Endothelial cell (in vitro differentiated cells): ENCODE measurements at regions not wholly inside any gene's neighbourhood (a gene's known extent, or its start where the extent isn't known, plus 50 kb on each side); places are given as distances from the start of the nearest gene placed in this dataset.
"Not testable (repeated sequence)": the region's sequence is repeated elsewhere in the genome, so short reads cannot be mapped to it uniquely, and the experiment has no call there.

ENCODE experiments used
- DNase-seq: peaks from one replicate; pipeline ENCODE4 v3.0.0; 2021; ENCODE audit warnings: low spot score
- H3K27ac Mint-ChIP-seq: one replicate; pipeline ENCODE4 v1.8.0; 2021; ENCODE audit warnings: mixed read lengths, inconsistent platforms; ENCODE audit not compliant: unreplicated experiment
- H3K27me3 Mint-ChIP-seq: one replicate; pipeline ENCODE4 v1.8.0; 2021; ENCODE audit warnings: mild to moderate bottlenecking, moderate library complexity, mixed read lengths, inconsistent platforms; ENCODE audit not compliant: unreplicated experiment
- H3K36me3 Mint-ChIP-seq: one replicate; pipeline ENCODE4 v1.8.0; 2021; ENCODE audit warnings: mild to moderate bottlenecking, low read depth, mixed read lengths, inconsistent platforms; ENCODE audit not compliant: unreplicated experiment
- H3K4me1 Mint-ChIP-seq: one replicate; pipeline ENCODE4 v1.8.0; 2021; ENCODE audit warnings: mild to moderate bottlenecking, mixed read lengths, inconsistent platforms; ENCODE audit not compliant: unreplicated experiment
- H3K4me3 Mint-ChIP-seq: one replicate; pipeline ENCODE4 v1.8.0; 2021; ENCODE audit warnings: mild to moderate bottlenecking, mixed read lengths, inconsistent platforms; ENCODE audit not compliant: unreplicated experiment
- H3K9me3 Mint-ChIP-seq: one replicate; pipeline ENCODE4 v1.8.0; 2021; ENCODE audit warnings: mixed read lengths, inconsistent platforms; ENCODE audit not compliant: unreplicated experiment

- not testable (repeated sequence) for H3K27me3 Mint-ChIP-seq, H3K9me3 Mint-ChIP-seq, H3K4me1 Mint-ChIP-seq, H3K36me3 Mint-ChIP-seq, H3K4me3 Mint-ChIP-seq, H3K27ac Mint-ChIP-seq, DNase-seq
Observed at GRCh38 chr15:22177965-22178364, 97.6 kb downstream of the OR4M2 start.

DNA sequence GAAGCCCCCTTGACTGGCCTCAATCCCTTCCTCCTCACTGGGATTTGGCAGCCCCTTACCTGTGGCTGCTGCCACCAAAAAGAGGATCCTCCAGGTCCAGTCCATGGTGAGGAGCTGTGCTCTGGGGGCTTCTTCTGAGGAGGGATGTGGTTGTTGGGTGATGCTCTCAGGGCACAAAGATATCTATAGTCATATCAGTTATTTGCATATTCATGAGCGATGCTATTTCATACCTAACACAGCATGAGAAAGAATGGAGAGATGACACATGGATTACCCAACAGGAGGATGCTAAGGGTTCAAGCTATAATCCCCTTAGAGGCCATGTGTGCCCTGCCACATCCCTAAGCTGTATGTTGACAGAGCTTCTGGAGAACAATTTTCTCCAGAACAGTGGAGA, 98.1 kb downstream of the OR4M2 start:
- H3K4me1 Mint-ChIP-seq, H3K27me3 Mint-ChIP-seq, H3K9me3 Mint-ChIP-seq, H3K36me3 Mint-ChIP-seq, DNase-seq, H3K4me3 Mint-ChIP-seq, H3K27ac Mint-ChIP-seq: not testable (repeated sequence)

DNA sequence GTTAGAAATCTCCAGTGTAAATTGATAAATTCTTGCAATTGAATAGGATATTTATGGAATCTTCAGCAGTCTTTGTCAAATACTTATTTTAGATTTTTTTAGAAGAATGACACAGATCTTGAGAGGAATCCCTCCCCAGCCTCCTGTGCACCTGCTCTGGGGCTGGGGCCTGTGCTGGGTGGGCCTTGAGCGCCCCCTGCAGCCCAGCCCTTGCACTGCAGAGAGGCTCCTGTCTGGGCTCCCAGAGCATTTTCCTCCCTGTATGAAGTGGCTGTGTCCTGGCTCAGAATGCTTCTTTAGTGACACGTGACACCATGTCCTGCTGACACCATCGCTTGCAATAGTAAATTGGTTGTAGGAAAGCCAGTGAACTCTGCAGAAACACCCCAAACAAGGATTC, 98.7 kb downstream of the OR4M2 start:
- not testable (repeated sequence) for H3K9me3 Mint-ChIP-seq, H3K27me3 Mint-ChIP-seq, H3K36me3 Mint-ChIP-seq, H3K27ac Mint-ChIP-seq, H3K4me1 Mint-ChIP-seq, H3K4me3 Mint-ChIP-seq, DNase-seq

- not testable (repeated sequence) for H3K4me1 Mint-ChIP-seq, H3K36me3 Mint-ChIP-seq, H3K27me3 Mint-ChIP-seq, DNase-seq, H3K9me3 Mint-ChIP-seq, H3K4me3 Mint-ChIP-seq, H3K27ac Mint-ChIP-seq
Observed at GRCh38 chr15:22180611-22181010, 100.3 kb downstream of the OR4M2 start.

DNA sequence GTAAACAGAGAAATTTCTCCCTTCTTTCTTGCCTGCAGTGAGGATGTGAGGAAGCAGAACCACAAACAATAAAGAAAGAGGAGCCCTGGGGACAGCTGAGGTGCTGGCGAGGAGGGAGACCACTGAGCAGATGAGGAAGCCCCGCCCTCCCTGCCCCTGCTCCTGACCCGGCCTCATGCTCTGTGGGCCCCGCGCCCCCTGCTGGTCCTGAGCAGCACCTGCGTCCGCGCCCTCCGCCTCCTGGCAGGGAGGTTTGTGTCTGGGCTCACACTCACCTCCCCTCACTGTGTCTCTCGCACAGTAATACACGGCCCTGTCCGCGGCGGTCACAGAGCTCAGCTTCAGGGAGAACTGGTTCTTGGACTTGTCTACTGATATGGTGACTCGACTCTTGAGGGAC, 104.4 kb downstream of the OR4M2 start:
- H3K4me1 Mint-ChIP-seq, DNase-seq, H3K27me3 Mint-ChIP-seq, H3K9me3 Mint-ChIP-seq, H3K27ac Mint-ChIP-seq, H3K36me3 Mint-ChIP-seq, H3K4me3 Mint-ChIP-seq: not testable (repeated sequence)

DNA sequence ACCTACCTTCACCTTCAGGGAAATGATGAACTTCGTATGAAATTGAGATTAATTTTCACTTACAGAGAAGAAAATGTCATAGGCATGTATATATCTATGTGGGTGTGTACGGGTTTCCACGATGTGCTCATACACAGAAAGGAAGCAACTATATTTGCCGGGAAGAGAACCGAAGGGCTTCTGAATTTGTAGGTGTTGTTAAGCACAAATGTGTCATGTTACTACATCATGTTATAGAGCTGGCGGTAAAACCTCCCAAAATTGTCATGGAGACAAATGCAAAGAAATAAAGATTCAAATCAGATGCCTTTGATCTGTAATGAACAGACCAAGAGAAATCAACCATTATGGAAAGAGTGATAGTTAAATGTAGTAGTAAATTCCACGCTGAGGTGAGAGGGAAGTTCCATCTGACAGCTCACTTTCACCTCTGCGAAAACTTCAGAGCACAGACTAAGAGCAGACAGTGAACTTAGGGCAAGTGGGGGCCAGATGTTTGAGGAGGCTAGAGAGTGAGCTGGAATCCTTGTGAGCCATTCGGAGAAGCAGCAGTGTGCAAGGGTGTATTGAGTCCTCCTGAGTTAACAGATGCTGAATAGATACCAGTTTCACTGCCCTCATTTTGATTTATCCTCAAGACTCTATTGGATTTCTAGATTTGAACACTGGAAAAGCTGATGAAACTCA, 106.7 kb downstream of the OR4M2 start:
- not testable (repeated sequence) for H3K27ac Mint-ChIP-seq, H3K4me3 Mint-ChIP-seq, H3K27me3 Mint-ChIP-seq, H3K9me3 Mint-ChIP-seq, DNase-seq, H3K4me1 Mint-ChIP-seq, H3K36me3 Mint-ChIP-seq

DNA sequence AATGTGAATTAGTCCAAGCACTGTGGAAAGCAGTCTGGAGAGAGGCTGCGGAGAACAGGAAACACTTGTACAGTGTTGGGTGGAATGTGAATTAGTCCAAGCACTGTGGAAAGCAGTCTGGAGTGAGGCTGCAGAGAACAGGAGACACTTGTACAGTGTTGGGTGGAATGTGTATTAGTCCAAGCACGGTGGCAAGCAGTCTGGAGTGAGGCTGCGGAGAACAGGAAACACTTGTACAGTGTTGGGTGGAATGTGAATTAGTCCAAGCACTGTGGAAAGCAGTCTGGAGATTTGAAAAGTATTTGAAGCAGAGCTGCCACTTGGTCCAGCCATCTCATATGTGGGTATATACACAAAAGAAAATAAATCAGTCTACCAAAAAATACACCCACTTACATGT, 111.5 kb downstream of the OR4M2 start:
- H3K9me3 Mint-ChIP-seq, H3K4me3 Mint-ChIP-seq, H3K27ac Mint-ChIP-seq, DNase-seq, H3K4me1 Mint-ChIP-seq, H3K27me3 Mint-ChIP-seq, H3K36me3 Mint-ChIP-seq: not testable (repeated sequence)

DNA sequence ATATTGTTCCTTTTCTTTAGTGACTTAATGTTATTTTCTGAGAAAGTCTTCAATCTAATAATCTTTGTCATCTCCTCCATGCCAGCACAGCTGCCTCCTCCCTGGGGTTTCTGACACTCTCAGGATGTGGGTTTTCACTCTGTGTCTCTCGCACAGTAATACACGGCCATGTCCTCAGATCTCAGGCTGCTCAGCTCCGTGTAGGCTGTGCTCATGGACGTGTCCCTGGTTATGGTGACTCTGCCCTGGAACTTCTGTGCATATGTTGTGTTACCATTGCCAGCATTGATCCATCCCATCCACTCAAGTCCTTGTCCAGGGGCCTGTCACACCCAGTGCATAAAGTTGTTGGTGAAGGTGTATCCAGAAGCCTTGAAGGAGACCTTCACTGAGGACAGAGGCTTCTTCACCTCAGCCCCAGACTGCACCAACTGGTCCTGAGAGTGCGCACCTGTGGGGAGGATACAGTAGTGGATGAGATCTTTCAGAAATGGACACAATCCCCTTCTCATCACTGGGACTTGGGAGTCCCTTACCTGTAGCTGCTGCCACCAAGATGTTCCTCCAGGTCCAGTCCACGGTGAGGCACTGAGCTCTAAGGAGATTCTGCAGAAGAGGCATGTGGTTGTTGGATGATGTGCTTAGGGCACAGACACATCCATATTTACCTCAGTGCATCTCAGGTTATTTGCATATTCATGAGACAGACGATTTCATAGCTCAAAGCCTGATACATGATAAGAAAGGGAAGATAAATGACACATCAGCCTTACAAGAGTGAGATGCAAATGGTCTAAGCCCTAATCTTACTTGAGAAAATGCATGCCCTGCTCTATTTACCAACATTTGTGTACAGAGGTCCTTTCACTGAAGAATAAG, 114.7 kb downstream of the OR4M2 start:
- not testable (repeated sequence) for H3K27me3 Mint-ChIP-seq, H3K4me1 Mint-ChIP-seq, H3K36me3 Mint-ChIP-seq, H3K27ac Mint-ChIP-seq, DNase-seq, H3K9me3 Mint-ChIP-seq, H3K4me3 Mint-ChIP-seq

GRCh38 chr15:22196423-22196822, 116.1 kb downstream of the OR4M2 start:
- H3K4me3 Mint-ChIP-seq, H3K27me3 Mint-ChIP-seq, H3K9me3 Mint-ChIP-seq, H3K4me1 Mint-ChIP-seq, H3K27ac Mint-ChIP-seq, DNase-seq, H3K36me3 Mint-ChIP-seq: not testable (repeated sequence)

DNA sequence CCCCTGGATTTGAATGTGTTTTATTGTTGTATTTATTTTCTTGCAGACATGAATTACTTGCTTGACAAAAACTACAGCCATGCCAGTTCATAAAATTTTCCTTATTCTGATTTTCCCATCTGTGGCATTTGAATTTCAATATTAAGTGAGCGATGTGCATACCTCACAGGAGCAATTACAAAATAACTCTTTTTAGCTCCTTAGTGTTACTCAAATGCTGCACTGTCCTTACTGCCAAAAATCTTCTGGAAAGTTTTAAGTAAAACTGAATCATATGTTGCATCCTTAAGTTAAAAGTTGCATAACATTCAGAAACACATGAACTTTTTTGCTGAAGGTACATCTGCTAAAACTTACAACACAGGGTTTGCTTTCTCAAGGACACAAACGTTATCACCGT, 120.1 kb downstream of the OR4M2 start:
- H3K27me3 Mint-ChIP-seq, H3K27ac Mint-ChIP-seq, H3K9me3 Mint-ChIP-seq: not testable (repeated sequence)

DNA sequence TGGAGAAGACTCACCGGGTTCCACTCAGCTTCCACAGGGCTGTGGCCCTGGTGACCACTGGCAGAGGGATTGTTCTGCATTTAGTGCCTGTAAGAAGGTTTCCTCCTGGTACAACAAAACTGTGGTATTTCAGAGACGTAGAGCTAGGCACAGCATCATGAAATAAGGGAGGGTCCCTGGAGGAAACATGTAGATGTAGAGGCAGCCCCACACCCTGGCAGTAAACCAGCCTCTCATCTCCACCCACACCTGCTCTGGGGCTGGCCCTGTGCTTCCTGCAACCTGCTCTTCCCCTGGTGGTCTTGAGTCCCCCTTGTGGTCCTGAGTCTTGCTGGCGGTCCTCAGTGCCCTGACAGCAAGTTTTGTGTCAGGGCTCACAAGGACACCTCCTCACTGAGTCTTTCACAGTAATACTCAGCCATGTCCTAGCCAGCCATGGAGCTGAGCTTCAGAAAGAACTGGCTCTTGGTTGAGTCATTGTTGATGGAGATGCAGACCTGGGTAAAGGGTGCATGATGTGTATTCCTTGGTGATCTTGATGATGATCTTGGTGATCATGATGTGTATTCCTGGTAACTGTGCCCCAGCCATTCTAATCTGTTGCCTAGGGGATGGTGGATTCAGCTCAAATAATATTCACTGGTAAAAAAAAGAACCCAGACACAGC, 121.8 kb downstream of the OR4M2 start:
- not testable (repeated sequence) for H3K4me1 Mint-ChIP-seq, H3K36me3 Mint-ChIP-seq, H3K27ac Mint-ChIP-seq, DNase-seq, H3K9me3 Mint-ChIP-seq, H3K27me3 Mint-ChIP-seq, H3K4me3 Mint-ChIP-seq

More for the DNA sequence above, 120.1 kb downstream of the OR4M2 start:
- not testable (repeated sequence) for H3K4me3 Mint-ChIP-seq, H3K36me3 Mint-ChIP-seq, DNase-seq, H3K4me1 Mint-ChIP-seq

- not testable (repeated sequence) for H3K9me3 Mint-ChIP-seq, H3K4me3 Mint-ChIP-seq, DNase-seq, H3K27me3 Mint-ChIP-seq, H3K27ac Mint-ChIP-seq, H3K4me1 Mint-ChIP-seq, H3K36me3 Mint-ChIP-seq
Observed at GRCh38 chr15:22203208-22203607, 122.9 kb downstream of the OR4M2 start.
